HCT116 (cell line): ENCODE measurements at regions not wholly inside any gene's neighbourhood (a gene's known extent, or its start where the extent isn't known, plus 50 kb on each side); places are given as distances from the start of the nearest gene placed in this dataset.

Experiments used
- ATAC-seq: fragments of 200-7000 bp; cut with Tn5 transposase; 2 replicates; pipeline ENCODE4 v1.9.1; 2020; ENCODE audit warnings: mild to moderate bottlenecking, moderate library complexity
- BruUV-seq: library from RNA; stranded (reverse); fragments of 400-500 nt; replicated peaks from 2 replicates; lab custom pipeline; 2021; lab: Mats Ljungman, UMichigan
- CTCF ChIA-PET: fragments of 300-600 bp; sonication (Branson Sonifier 250); formaldehyde crosslinking; loops from one replicate; lab custom pipeline; 2021; ENCODE audit warnings: antibody characterized with exemption; lab: Charles Lee
- POLR2A ChIA-PET: fragments of 300-600, 350-600 bp; sonication (Branson Sonifier 250); formaldehyde crosslinking; loops from one replicate; lab custom pipeline; 2021; ENCODE audit warnings: antibody characterized with exemption; lab: Charles Lee
- RAD21 ChIA-PET, 2 experiments: fragments of 300-600 bp; sonication (Branson Sonifier 250); formaldehyde crosslinking; loops; one replicate each; lab custom pipeline; 2023; ENCODE audit warnings: low total read pairs in 2 of 2; ENCODE audit not compliant: uncharacterized antibody in 2 of 2, unreplicated experiment in 2 of 2, low non-redundant PET in 1 of 2; lab: Charles Lee
- DNase-seq: peaks from one replicate; pipeline ENCODE4 v3.0.0-alpha.2; 2010; ENCODE audit warnings: low read depth, low spot score
- H2AFZ ChIP-seq: fragments of 200-600 bp; shearing (Covaris generic), sonication (generic); 2 replicates; pipeline ENCODE4 v1.6.1; 2017; ENCODE audit warnings: low read depth, mixed run types, mixed read lengths, antibody characterized with exemption, low read length; ENCODE audit not compliant: poor library complexity, severe bottlenecking
- H3K27ac ChIP-seq: 2 replicates; pipeline ENCODE4 v1.5.1; 2012; ENCODE audit warnings: low read depth, low read length
- H3K27me3 ChIP-seq: fragments of 200-600 bp; sonication (generic); 2 replicates; pipeline ENCODE4 v1.6.1; 2016; ENCODE audit warnings: mixed run types, low read length, mixed read lengths; ENCODE audit not compliant: insufficient read depth
- H3K36me3 ChIP-seq, 2 experiments: fragments of 200-500 bp in 1 of 2; fragments of 200-600 bp in 1 of 2; sonication (Bioruptor generic) in 1 of 2; sonication (generic) in 1 of 2; 2 replicates each; pipeline versions ENCODE4 v1.5.1 to v1.6.1; 2014 to 2016; ENCODE audit warnings: low read length in 2 of 2, inconsistent platforms in 1 of 2, mixed read lengths in 1 of 2, mixed run types in 1 of 2; ENCODE audit not compliant: insufficient read depth in 2 of 2, control insufficient read depth in 1 of 2
- H3K4me1 ChIP-seq, 2 experiments: fragments of 200-600 bp in 1 of 2; sonication (generic) in 1 of 2; 2 replicates each; pipeline versions ENCODE4 v1.5.1 to v1.6.1; 2012 to 2017; ENCODE audit warnings: low read length in 2 of 2, inconsistent platforms in 1 of 2, mild to moderate bottlenecking in 1 of 2, mixed read lengths in 1 of 2, mixed run types in 1 of 2, moderate library complexity in 1 of 2; ENCODE audit not compliant: insufficient read depth in 2 of 2, control insufficient read depth in 1 of 2
- H3K4me2 ChIP-seq: fragments of 200-600 bp; sonication (generic); 2 replicates; pipeline ENCODE4 v1.6.1; 2017; ENCODE audit warnings: mixed run types, low read length, mixed read lengths
- H3K4me3 ChIP-seq, 2 experiments: fragments of 200-600 bp in 1 of 2; sonication (generic) in 1 of 2; replicated peaks in 1 of 2; 2 replicates each; pipeline ENCODE4 v1.5.1; 2011 to 2016; ENCODE audit warnings: low read length in 2 of 2, control low read depth in 1 of 2, low read depth in 1 of 2, mild to moderate bottlenecking in 1 of 2, mixed read lengths in 1 of 2, mixed run types in 1 of 2
- H3K79me2 ChIP-seq: fragments of 200-600 bp; sonication (generic); 2 replicates; pipeline ENCODE4 v1.6.1; 2017; ENCODE audit warnings: mild to moderate bottlenecking, mixed run types, low read length, moderate library complexity, mixed read lengths; ENCODE audit not compliant: insufficient read depth
- H3K9ac ChIP-seq: fragments of 200-600 bp; sonication (generic); 2 replicates; pipeline ENCODE4 v1.6.1; 2016; ENCODE audit warnings: low read length, mixed read lengths
- H3K9me2 ChIP-seq: fragments of 200-600 bp; sonication (generic), shearing (Covaris generic); 2 replicates; pipeline ENCODE4 v1.6.1; 2017; ENCODE audit warnings: mixed run types, mild to moderate bottlenecking, moderate library complexity; ENCODE audit not compliant: insufficient read depth
- H3K9me3 ChIP-seq, 2 experiments: fragments of 200-500 bp in 1 of 2; fragments of 200-600 bp in 1 of 2; sonication (Bioruptor generic) in 1 of 2; sonication (generic) in 1 of 2; 2 replicates each; pipeline ENCODE4 v1.6.1; 2014 to 2017; ENCODE audit warnings: low read length in 2 of 2, mixed read lengths in 2 of 2, inconsistent platforms in 1 of 2, low read depth in 1 of 2, mild to moderate bottlenecking in 1 of 2, mixed run types in 1 of 2, moderate library complexity in 1 of 2; ENCODE audit not compliant: control insufficient read depth in 1 of 2, insufficient read depth in 1 of 2
- H4K20me1 ChIP-seq: fragments of 200-600 bp; sonication (generic), shearing (Covaris generic); 2 replicates; pipeline ENCODE4 v1.6.1; 2017; ENCODE audit warnings: mixed run types, mild to moderate bottlenecking, moderate library complexity; ENCODE audit not compliant: insufficient read depth
- CBX3 ChIP-seq: IDR thresholded peaks from 2 replicates; pipeline ENCODE4 v1.6.1; 2012; ENCODE audit warnings: low read depth
- CEBPB ChIP-seq: IDR thresholded peaks from 2 replicates; pipeline ENCODE4 v1.6.1; 2012; ENCODE audit warnings: low read depth
- CTCF ChIP-seq, 3 experiments: fragments of 200-600 bp in 1 of 3; sonication (generic) in 1 of 3; IDR thresholded peaks in 2 of 3; conservative IDR thresholded peaks in 1 of 3; 2 replicates each; pipeline ENCODE4 v1.5.1; 2012 to 2017; ENCODE audit warnings: low read depth in 2 of 3, low read length in 2 of 3, antibody characterized with exemption in 1 of 3, borderline replicate concordance in 1 of 3, control low read depth in 1 of 3, mild to moderate bottlenecking in 1 of 3, mixed read lengths in 1 of 3, mixed run types in 1 of 3, moderate library complexity in 1 of 3; ENCODE audit not compliant: insufficient read depth in 1 of 3
- EGR1 ChIP-seq: IDR thresholded peaks from 2 replicates; pipeline ENCODE4 v1.6.1; 2012; ENCODE audit warnings: low read depth
- ELF1 ChIP-seq: IDR thresholded peaks from 2 replicates; pipeline ENCODE4 v1.6.1; 2012; ENCODE audit warnings: low read depth, borderline replicate concordance
- FOSL1 ChIP-seq: IDR thresholded peaks from 2 replicates; pipeline ENCODE4 v1.6.1; 2012; ENCODE audit warnings: low read depth
- JUND ChIP-seq: IDR thresholded peaks from 2 replicates; pipeline ENCODE4 v1.6.1; 2012
- POLR2AphosphoS5 ChIP-seq: IDR thresholded peaks from 2 replicates; pipeline ENCODE4 v1.6.1; 2011; ENCODE audit warnings: mild to moderate bottlenecking, low read depth, low read length, moderate library complexity
- RAD21 ChIP-seq: IDR thresholded peaks from 2 replicates; pipeline ENCODE4 v1.6.1; 2012; ENCODE audit warnings: low read depth, mild to moderate bottlenecking
- SP1 ChIP-seq: IDR thresholded peaks from 2 replicates; pipeline ENCODE4 v1.6.1; 2012; ENCODE audit warnings: low read depth
- SRF ChIP-seq: IDR thresholded peaks from 2 replicates; pipeline ENCODE4 v1.6.1; 2012; ENCODE audit warnings: low read depth
- YY1 ChIP-seq: IDR thresholded peaks from 2 replicates; pipeline ENCODE4 v1.6.1; 2011; ENCODE audit warnings: low read length, low read depth, moderate library complexity, mild to moderate bottlenecking; ENCODE audit not compliant: insufficient replicate concordance; ENCODE audit errors: extremely low read depth
- ZFX ChIP-seq: fragments of 450-650 bp; IDR thresholded peaks from 2 replicates; pipeline ENCODE4 v1.6.1; 2017
- intact Hi-C: fragments of 100-400 bp; cut with micrococcal nuclease; formaldehyde crosslinking; loops from 2 replicates; pipeline ENCODE4 v1.10.0; 2022
- TF ChIP-seq, protein P1 (sequence below): IDR thresholded peaks from 2 replicates; pipeline ENCODE4 v1.6.1; 2012
- TF ChIP-seq, protein P2 (sequence below): IDR thresholded peaks from 2 replicates; pipeline ENCODE4 v1.6.1; 2012

DNA sequence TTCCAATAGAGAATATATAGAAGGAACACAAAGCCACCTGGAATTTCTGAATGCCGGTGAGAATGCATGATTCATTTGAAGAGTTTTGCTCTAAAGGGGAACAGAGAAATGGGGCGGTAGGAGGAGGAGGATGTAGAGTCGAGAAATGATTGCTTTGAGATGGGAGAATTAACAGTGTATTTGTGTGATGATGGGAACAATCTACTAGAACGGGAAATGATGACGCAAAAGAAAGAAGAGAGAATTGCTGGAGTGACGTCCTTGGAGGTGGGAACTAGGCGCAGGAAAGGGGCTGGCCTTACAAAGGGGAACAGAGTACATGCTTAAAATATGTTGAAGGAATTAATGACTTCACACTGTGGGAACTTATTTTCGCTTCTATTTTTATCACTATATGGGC, 188.1 kb downstream of the SDHAF3 start:
- DNase-seq = no peak
- Histone ChIP-seq H3K4me2 (no peak overlapping the region), H3K4me1 (no peaks in the 10 kb centered on the region), H3K36me3 (no peaks in the 10 kb centered on the region), H2AFZ (no peak overlapping the region), H4K20me1 (no peaks in the 10 kb centered on the region), H3K4me3 (no peak overlapping the region), H3K9ac (no peak overlapping the region), H3K27me3 (0 out of 2 replicates have a peak, but pooled peaks cover 5% of the 10 kb centered on the region), H3K79me2 (no peaks in the 10 kb centered on the region), H3K9me2 (no peaks in the 10 kb centered on the region), H3K9me3 (no peaks in the 10 kb centered on the region), H3K27ac (no peak overlapping the region)
- BruUV-seq = no TSS peak
- TF ChIP-seq CEBPB (no peak), ELF1 (no peak), ZFX (no peak), FOSL1 (no peak), CBX3 (no peak), CTCF (IDR thresholded peaks at IDR 0.05 in 2 of 3, conservative IDR thresholded peaks at IDR 0.05 in 1 of 3; ENCODE audit: borderline replicate concordance in 1 of 3, insufficient read depth in 1 of 3, low read depth in 2 of 3, low read length in 2 of 3) (no peak), SRF (no peak), POLR2AphosphoS5 (no peak), SP1 (no peak), YY1 (no peak), RAD21 (no peak), EGR1 (no peak), JUND (no peak)
- TF ChIP-seq, protein P1, sequence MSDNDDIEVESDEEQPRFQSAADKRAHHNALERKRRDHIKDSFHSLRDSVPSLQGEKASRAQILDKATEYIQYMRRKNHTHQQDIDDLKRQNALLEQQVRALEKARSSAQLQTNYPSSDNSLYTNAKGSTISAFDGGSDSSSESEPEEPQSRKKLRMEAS = no peak
- TF ChIP-seq, protein P2, sequence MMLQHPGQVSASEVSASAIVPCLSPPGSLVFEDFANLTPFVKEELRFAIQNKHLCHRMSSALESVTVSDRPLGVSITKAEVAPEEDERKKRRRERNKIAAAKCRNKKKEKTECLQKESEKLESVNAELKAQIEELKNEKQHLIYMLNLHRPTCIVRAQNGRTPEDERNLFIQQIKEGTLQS = no peak
- RAD21 ChIA-PET = no interaction called here
- no peak for ATAC-seq
- POLR2A ChIA-PET = no interaction called here
- CTCF ChIA-PET = no interaction called here
- intact Hi-C loops = no loop called here
